KMS-11 (cell line): ENCODE measurements at regions not wholly inside any gene's neighbourhood (a gene's known extent, or its start where the extent isn't known, plus 50 kb on each side); places are given as distances from the start of the nearest gene placed in this dataset.

Source experiments
- H2AFZ ChIP-seq: fragments of 200-600 bp; sonication (generic); 2 replicates; pipeline ENCODE4 v1.6.1; 2016; ENCODE audit warnings: antibody characterized with exemption, mixed run types, low read depth
- H3K27ac ChIP-seq: fragments of 200-600 bp; sonication (generic); 2 replicates; pipeline ENCODE4 v1.6.1; 2016; ENCODE audit warnings: mild to moderate bottlenecking, mixed run types
- H3K27me3 ChIP-seq: fragments of 200-600 bp; sonication (generic); 2 replicates; pipeline ENCODE4 v1.6.1; 2017; ENCODE audit warnings: mild to moderate bottlenecking, low read depth, mixed run types, moderate library complexity; ENCODE audit not compliant: insufficient read depth
- H3K36me3 ChIP-seq: fragments of 200-600 bp; sonication (generic); 2 replicates; pipeline ENCODE4 v1.6.1; 2017; ENCODE audit warnings: mild to moderate bottlenecking, mixed run types; ENCODE audit not compliant: insufficient read depth
- H3K4me1 ChIP-seq: fragments of 200-600 bp; sonication (generic); 2 replicates; pipeline ENCODE4 v1.6.1; 2016; ENCODE audit warnings: mild to moderate bottlenecking, low read depth, mixed run types; ENCODE audit not compliant: poor library complexity, severe bottlenecking
- H3K4me2 ChIP-seq: fragments of 200-600 bp; sonication (generic); 2 replicates; pipeline ENCODE4 v1.7.0; 2016; ENCODE audit warnings: mild to moderate bottlenecking, mixed run types
- H3K4me3 ChIP-seq: fragments of 200-600 bp; sonication (generic); IDR thresholded peaks from 2 replicates; pipeline ENCODE4 v1.6.1; 2017; ENCODE audit warnings: low read depth, low read length, mixed read lengths; ENCODE audit not compliant: insufficient read depth
- H3K79me2 ChIP-seq: fragments of 200-600 bp; sonication (generic); 2 replicates; pipeline ENCODE4 v1.6.1; 2016; ENCODE audit warnings: low read depth, mixed run types; ENCODE audit not compliant: insufficient read depth
- H3K9ac ChIP-seq: fragments of 200-600 bp; sonication (generic); 2 replicates; pipeline ENCODE4 v1.6.1; 2016; ENCODE audit warnings: mild to moderate bottlenecking, mixed run types
- H4K20me1 ChIP-seq: fragments of 200-600 bp; sonication (generic); 2 replicates; pipeline ENCODE4 v1.6.1; 2016; ENCODE audit warnings: mild to moderate bottlenecking, mixed run types; ENCODE audit not compliant: insufficient read depth
- TF ChIP-seq, protein P1 (sequence below): fragments of 200-600 bp; sonication (generic); conservative IDR thresholded peaks from 2 replicates; pipeline ENCODE4 v1.6.1; 2017; ENCODE audit warnings: low read depth, mild to moderate bottlenecking, antibody characterized with exemption, low read length, moderate library complexity, mixed read lengths

DNA sequence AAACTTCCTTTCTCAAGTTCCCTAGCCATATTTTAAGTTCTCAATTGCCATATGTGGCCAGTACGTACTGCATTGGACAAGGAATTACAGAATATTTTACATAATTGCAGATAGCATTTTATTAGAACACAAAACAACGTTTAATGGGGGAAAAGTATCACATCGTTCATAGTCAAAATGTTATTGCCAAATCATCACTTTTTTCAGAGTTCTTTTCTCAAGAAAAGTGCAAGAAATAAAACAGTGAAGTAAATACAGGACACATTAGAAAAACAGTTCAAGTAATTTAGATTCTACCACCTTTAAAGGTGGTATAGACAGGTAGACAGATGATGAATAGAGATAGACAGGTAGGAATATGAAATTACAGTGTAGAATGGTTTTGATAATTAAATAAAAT is 479.1 kb upstream of the NCAM2 start:
- Histone ChIP-seq H3K27me3 (no peaks in the 10 kb centered on the region), H3K79me2 (no peaks in the 10 kb centered on the region), H3K4me1 (no peaks in the 10 kb centered on the region), H3K4me2 (no peak overlapping the region), H3K4me3 (no peak overlapping the region), H3K27ac (no peak overlapping the region), H2AFZ (no peak overlapping the region), H4K20me1 (no peaks in the 10 kb centered on the region), H3K9ac (no peak overlapping the region), H3K36me3 (no peaks in the 10 kb centered on the region)
- TF ChIP-seq, protein P1, sequence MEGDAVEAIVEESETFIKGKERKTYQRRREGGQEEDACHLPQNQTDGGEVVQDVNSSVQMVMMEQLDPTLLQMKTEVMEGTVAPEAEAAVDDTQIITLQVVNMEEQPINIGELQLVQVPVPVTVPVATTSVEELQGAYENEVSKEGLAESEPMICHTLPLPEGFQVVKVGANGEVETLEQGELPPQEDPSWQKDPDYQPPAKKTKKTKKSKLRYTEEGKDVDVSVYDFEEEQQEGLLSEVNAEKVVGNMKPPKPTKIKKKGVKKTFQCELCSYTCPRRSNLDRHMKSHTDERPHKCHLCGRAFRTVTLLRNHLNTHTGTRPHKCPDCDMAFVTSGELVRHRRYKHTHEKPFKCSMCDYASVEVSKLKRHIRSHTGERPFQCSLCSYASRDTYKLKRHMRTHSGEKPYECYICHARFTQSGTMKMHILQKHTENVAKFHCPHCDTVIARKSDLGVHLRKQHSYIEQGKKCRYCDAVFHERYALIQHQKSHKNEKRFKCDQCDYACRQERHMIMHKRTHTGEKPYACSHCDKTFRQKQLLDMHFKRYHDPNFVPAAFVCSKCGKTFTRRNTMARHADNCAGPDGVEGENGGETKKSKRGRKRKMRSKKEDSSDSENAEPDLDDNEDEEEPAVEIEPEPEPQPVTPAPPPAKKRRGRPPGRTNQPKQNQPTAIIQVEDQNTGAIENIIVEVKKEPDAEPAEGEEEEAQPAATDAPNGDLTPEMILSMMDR, result no peak

- no peaks in the 10 kb centered on the region for H3K4me1 ChIP-seq
- no peaks in the 10 kb centered on the region for H3K27me3 ChIP-seq
- H3K27ac ChIP-seq, result no peak overlapping the region
- no peak overlapping the region for H3K9ac ChIP-seq
- no peaks in the 10 kb centered on the region for H3K79me2 ChIP-seq
- H3K4me3 ChIP-seq, result no peak overlapping the region
- TF ChIP-seq, protein P1, result no peak
- H3K4me2 ChIP-seq, result no peak overlapping the region
- no peaks in the 10 kb centered on the region for H4K20me1 ChIP-seq
- no peak overlapping the region for H2AFZ ChIP-seq
- no peaks in the 10 kb centered on the region for H3K36me3 ChIP-seq
Observed at GRCh38 chr21:20522611-20523010, 475.6 kb upstream of the NCAM2 start.

GRCh38 chr21:20523191-20523590 is 475.0 kb upstream of the NCAM2 start:
- Histone ChIP-seq H3K4me3 (no peak overlapping the region), H3K27ac (no peak overlapping the region), H3K4me2 (no peak overlapping the region), H3K9ac (no peak overlapping the region), H2AFZ (no peak overlapping the region), H3K79me2 (no peaks in the 10 kb centered on the region), H3K27me3 (no peaks in the 10 kb centered on the region), H3K4me1 (no peaks in the 10 kb centered on the region), H3K36me3 (no peaks in the 10 kb centered on the region), H4K20me1 (no peaks in the 10 kb centered on the region)
- TF ChIP-seq, protein P1, result no peak

DNA sequence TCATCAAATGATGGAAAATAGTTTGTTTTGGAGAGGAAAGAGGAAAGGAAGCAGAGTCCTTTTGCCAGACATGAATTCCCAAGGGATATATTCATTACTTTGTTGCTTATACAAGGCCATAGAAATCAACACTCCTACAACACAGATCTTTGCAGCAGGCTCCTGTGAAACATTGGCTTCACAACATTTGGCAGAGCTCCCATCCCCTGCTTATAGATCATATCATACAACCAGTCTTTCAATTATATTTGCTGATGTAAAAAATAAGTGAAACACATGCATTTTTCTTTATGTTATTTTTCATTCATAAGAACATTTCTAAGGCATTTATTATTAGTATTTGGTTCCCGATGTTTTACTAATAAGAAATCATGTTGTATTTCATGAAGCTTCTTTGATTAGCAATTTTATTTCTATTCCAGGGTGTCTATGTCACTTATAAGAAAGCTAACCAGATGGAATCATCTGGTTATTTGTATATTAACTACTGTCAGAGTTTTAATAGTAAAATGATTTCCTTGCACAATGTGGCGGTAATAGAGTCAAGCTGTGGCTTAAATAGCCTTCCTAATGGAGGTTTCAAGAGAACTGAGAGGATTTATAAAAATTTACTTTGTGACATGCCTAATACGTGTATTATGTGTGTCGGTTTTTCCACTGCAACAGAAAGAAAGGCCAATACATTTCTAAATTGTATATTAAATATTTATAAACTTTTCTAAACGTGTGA is 470.3 kb upstream of the NCAM2 start:
- TF ChIP-seq, protein P1, result no peak
- Histone ChIP-seq H3K4me1 (no peaks in the 10 kb centered on the region), H3K27ac (no peak overlapping the region), H3K36me3 (no peaks in the 10 kb centered on the region), H2AFZ (no peak overlapping the region), H3K4me3 (no peak overlapping the region), H4K20me1 (no peaks in the 10 kb centered on the region), H3K9ac (no peak overlapping the region), H3K27me3 (no peaks in the 10 kb centered on the region), H3K4me2 (no peak overlapping the region), H3K79me2 (no peaks in the 10 kb centered on the region)
